NCI-H187 (cell line): ENCODE measurements at regions not wholly inside any gene's neighbourhood (a gene's known extent, or its start where the extent isn't known, plus 50 kb on each side); places are given as distances from the start of the nearest gene placed in this dataset.
A peak's percentile ranks its signal among the peaks of the same experiment; 100 is the strongest.
"Not testable (repeated sequence)": the region's sequence is repeated elsewhere in the genome, so short reads cannot be mapped to it uniquely, and the experiment has no call there.

ENCODE experiments used
- DNase-seq, 2 experiments: peaks; one replicate each; lab custom pipeline; 2025; lab: John Stamatoyannopoulos, UW

DNA sequence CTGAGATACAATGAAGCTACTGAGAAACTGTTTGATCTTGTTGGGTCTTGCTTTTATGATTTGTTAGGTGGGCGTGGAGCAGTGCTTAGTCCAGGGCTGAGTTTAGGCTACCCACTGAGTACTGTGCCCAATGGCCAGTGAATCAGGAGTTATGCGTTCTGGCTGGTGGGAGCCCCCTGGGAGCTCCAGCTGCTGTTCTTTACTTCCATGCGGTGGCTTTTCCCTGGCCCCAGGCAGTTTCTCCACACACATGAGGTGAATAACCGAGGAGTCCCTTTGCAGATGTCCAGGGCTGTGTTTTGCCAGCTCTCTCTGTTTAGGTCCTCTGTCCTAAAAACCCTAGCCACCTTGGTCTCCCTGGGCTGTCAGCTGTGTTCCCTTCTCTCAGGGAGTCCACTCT, 106.5 kb downstream of the KLF13 start:
- no peak for DNase-seq

GRCh38 chr15:31433574-31433973, 106.9 kb downstream of the KLF13 start:
- no peak for DNase-seq

DNA sequence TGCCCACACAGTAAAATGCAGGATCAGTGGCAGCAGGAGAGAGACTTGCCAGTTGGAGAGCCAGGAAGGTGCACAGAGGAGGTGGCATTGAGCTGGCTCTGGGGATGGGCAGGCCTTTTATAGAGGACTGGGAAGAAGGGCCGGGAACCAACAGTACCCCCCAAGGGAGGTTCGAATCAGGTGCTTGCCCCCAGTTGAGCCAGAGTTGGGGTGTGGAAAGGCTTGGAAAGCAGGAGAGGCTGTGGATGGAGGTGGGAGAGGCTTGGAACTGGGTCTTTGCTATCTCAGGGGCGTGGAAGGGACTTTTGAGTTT, 107.6 kb downstream of the KLF13 start:
- no peak for DNase-seq

DNA sequence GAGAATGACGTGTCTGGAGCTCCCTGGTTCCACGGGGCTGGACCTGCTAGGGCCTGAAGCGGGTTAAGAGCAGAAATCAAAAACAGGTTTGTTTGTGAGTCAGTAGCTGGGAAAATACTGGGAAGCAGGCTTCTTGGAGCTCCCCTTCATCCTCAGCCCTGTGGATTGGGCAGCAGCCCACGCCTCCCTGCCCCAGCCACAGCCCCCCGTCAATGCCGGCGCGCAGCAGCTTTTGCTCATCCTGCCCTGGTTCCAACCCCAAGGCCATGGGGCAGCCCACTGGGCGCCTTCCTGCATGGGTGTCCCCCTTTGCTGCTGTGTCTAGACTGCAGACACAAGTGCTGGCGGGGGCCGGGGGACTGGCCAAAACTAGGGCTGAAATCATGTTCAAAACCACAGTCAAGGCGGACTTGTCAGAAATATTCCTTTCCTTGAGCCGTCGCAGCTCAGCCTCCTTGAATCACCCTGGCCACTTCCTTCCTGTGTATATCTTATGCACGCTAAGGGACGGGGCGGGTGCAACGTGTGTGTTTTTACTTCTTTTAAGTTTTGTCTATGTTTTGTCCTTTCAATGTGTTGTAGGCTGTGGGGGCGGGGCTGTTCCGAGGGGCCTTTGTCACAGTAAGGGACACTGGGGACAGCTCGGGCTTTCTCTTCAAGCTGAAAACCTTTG, 108.1 kb downstream of the KLF13 start:
- no peak for DNase-seq

- peak in 1 of 2 experiments; percentile 17 for DNase-seq
Observed at GRCh38 chr15:31435261-31435911, 108.8 kb downstream of the KLF13 start.

DNA sequence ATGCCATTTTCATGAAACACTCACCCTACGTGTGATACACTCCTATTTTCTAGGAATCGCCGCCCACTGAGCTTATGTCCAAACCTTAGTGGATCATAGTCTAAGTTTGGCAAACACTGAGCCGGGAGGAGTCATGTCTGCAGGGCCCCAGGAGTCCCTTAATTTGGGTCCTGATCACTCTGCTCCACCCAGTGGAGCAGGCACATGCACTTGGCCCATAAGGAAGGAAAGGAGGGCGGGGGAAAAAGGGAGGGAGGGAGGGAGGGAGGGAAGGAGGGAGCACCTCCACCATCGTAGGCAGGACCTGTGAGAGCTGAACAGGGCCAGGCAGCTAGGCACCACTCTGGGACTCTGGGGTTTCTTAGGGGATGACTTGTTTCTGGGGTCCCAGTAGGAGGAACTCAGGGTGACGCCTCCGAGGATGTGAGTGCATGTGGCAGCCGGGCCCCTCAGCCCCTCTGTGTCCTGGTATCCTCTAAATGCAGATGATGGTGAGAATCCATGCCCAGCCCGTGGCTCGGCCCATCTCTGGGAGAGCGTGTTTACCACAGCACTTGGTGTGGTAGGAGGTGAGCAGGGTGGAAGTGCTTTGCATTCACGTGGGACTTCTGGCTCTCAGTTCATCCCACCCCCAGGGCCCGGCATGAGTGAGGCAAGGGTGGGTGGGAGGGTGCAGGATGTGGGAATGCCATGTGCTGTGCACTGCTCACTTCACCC, 109.4 kb downstream of the KLF13 start:
- no peak for DNase-seq

GRCh38 chr15:31437686-31438085, 111.1 kb downstream of the KLF13 start:
- no peak for DNase-seq

- DNase-seq, result peak; percentile 65 to 79
Observed at GRCh38 chr15:31438601-31439265, 112.1 kb downstream of the KLF13 start.

GRCh38 chr15:31439328-31439727, 112.7 kb downstream of the KLF13 start:
- no peak for DNase-seq

- not testable (repeated sequence) for DNase-seq
Observed at GRCh38 chr15:31440216-31440615, 113.6 kb downstream of the KLF13 start.

GRCh38 chr15:31440754-31441311, 114.2 kb downstream of the KLF13 start:
- no peak for DNase-seq

DNA sequence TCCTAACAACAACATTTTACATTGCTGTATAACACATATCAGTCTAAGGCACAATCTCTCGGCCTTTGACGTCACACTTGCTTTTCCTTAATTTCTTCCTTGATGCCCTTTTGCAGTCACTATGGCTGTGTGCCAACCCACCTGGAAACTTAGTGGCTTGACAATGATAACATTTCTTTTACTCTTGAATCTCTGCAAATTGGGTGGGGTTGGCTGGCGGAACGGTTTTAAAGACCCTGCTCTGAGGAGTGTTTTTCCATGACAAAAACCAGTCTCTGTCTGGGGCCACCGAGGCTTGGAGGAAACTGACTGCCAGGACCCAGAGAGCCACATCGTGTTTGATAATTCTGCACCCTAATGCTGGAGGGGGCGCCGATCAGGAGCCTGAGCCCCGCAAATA, 115.6 kb downstream of the KLF13 start:
- DNase-seq, result no peak

DNA sequence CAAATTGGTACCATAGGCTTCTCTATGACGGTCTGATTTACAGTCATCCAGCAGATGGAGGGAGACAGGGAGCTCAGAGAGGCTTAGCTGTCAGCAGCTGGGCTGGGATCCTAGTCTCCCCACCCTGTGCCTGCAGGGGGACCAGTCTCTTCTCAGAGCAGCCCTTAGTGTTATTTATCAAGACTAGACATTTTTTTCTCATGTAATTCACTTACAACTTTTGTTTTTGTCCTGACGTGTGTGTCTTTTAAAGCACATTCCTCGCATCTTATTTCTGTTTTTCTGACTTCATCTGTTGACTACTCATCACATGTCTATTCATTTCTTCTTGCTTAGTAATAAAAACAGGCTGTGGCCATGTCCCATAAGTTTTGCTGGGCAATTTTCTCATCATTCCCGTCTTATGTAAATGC, 116.1 kb downstream of the KLF13 start:
- DNase-seq, result no peak

- no peak for DNase-seq
Observed at GRCh38 chr15:31444844-31445243, 118.2 kb downstream of the KLF13 start.

DNA sequence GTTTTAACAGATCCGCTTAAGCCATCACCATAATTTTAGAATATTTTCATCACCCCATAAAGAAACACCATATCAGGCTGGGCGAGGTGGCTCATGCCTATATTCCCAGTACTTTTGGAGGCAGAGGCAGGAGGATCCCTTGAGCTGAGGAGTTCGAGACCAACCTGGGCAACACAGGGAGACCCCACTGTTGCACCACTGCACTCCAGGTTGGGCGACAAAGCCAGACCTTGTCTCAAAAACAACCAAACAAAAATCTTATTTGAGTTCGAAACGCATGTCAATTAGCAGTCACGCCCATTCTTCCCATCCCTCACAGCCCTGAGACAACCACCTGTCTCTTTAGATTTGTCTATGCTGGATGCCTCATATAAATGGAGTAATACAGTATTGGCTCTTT, 119.9 kb downstream of the KLF13 start:
- DNase-seq, result no peak

- no peak for DNase-seq
Observed at GRCh38 chr15:31447931-31448634, 121.4 kb downstream of the KLF13 start.

DNA sequence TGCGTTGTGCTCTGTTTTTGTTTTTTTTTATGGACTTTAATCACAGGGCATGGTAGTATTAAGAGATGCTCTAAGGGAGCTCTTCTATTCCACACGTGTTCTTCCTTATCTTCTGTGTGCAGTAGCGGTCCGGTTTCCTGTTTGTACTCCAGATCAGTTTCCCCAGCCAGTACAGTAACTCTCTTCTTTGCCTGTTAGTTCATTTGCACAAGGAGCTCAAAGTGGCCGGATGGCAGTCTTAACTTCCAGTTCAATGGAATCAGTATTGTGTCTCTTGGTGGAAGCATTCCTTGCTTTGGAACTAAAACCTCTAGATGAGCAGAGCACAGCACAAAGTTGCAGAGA, 122.0 kb downstream of the KLF13 start:
- DNase-seq, result no peak

DNA sequence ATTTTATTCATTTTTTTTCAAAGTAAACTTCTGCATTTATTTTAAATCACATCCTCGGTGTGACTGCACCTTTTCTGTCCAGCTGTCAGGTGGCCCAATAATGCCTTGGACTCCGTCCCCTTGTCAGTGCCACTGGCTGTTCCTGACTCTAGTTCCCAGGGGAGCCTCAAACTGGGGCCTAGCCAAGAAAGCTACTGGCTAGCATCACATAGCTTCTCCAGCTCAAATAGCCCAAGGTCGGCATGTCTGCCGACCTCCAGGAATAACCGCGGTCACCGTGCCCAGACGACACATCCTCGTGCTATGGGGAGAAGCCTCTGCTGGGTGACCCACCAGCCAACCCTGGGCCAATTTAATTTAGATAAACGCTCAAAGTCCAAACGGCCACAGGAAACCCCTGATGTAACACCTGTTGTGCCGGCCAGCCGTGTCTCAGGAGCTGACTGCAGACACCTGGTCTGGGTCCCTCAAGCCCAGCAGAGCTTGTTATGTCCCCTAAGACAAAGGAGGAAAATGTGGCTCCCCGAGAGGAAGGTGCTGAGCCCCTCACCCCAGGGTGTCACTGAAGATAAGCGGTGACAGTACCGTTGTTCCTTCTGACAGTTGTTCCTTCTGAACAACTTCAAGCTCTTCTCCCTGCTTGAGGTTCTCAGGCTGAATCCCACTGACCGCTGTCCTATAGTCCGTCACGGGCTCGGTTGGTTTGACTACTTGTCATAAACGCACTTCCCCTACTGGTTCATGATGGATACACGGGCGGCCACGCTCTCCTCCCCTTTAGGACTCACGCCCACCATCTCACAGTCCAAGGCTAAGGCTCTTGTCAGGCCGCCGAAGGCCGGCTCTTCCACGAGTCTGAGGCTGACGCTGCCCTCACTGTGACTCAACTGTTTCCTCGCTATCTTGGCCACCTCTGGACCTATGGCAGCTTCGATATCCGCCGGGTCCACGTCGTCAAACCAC, 126.2 kb downstream of the KLF13 start:
- no peak for DNase-seq

DNA sequence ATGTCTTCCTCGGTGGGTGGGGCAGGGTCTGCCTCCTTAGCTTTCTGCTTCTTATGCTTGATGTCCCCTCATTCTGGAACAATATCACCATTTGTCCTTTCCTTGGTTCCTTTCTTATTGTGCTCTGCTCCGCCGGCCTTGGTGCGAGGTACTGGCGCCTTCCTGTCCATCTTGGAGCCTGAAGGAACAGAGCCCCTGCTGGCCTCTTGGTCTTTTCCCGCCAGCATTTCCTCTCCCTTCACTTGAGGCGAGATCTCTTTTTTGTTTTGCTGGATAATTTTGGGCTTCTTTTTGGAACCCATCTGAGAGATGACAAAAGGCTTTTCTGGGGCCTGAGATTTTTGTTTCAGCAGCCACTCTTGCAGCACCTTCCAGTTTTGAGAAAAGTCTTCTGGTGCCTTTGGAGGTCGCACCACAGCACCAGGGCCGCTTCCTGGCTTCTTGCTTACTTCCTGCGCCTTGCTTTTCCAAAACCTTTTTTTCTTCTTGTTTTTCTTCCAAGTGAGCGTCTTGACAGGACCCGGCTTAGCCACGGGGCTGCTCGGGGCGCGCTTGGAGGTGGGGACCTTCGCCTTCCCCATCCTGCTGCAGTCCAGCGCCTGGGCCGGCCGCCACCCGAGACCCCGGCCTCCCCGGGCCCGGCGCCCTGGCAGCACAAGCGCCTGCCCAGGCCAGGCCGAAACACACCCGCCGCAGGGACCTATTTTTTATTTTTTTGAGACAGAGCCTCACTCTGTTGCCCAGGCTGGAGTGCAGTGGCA, 127.1 kb downstream of the KLF13 start:
- no peak for DNase-seq

GRCh38 chr15:31455499-31455898, 128.9 kb downstream of the KLF13 start:
- DNase-seq, result no peak
